HEK293 (cell line): ENCODE measurements at regions not wholly inside any gene's neighbourhood (a gene's known extent, or its start where the extent isn't known, plus 50 kb on each side); places are given as distances from the start of the nearest gene placed in this dataset.

Experiments used
- CTCF ChIA-PET: fragments of 350-600 bp; formaldehyde crosslinking; extraction: SDS; loops from one replicate; lab custom pipeline; 2021; ENCODE audit warnings: antibody characterized with exemption; lab: Yijun Ruan, JAX
- POLR2A ChIA-PET: fragments of 300-600 bp; formaldehyde crosslinking; extraction: SDS; loops from one replicate; lab custom pipeline; 2020; ENCODE audit warnings: antibody characterized with exemption, inconsistent platforms; lab: Yijun Ruan, JAX
- H3K27ac ChIP-seq: fragments of 200-500 bp; sonication (Bioruptor generic); 2 replicates; pipeline ENCODE4 v1.5.1; 2014; ENCODE audit warnings: low read depth, low read length, control low read depth, inconsistent platforms; ENCODE audit errors: extremely low read depth
- H3K36me3 ChIP-seq, 2 experiments: fragments of 200-500 bp in 1 of 2; sonication (Bioruptor generic) in 1 of 2; 1 replicate in 1 of 2; 2 replicates in 1 of 2; pipeline ENCODE4 v1.5.1; 2014 to 2017; ENCODE audit warnings: inconsistent platforms in 2 of 2, low read length in 2 of 2; ENCODE audit not compliant: control insufficient read depth in 2 of 2, insufficient read depth in 1 of 2
- H3K4me1 ChIP-seq: fragments of 200-500 bp; sonication (Bioruptor generic); 2 replicates; pipeline ENCODE4 v1.5.1; 2014; ENCODE audit warnings: mild to moderate bottlenecking, low read length, inconsistent platforms; ENCODE audit not compliant: control insufficient read depth, insufficient read depth
- H3K4me3 ChIP-seq: 2 replicates; pipeline ENCODE4 v1.5.1; 2011; ENCODE audit warnings: low read depth, mild to moderate bottlenecking, control low read depth, low read length, moderate library complexity
- H3K9me3 ChIP-seq: fragments of 200-500 bp; sonication (Bioruptor generic); 2 replicates; pipeline ENCODE4 v1.5.1; 2014; ENCODE audit warnings: low read depth, low read length, inconsistent platforms; ENCODE audit not compliant: control insufficient read depth, insufficient read depth
- GLIS2 ChIP-seq: fragments of 450-650 bp; formaldehyde crosslinking; IDR thresholded peaks from 2 replicates; pipeline ENCODE4 v1.5.1; 2016; ENCODE audit warnings: missing biosample characterization, missing genetic modification characterization
- INSM2 ChIP-seq: fragments of 450-650 bp; formaldehyde crosslinking; IDR thresholded peaks from 2 replicates; pipeline ENCODE4 v1.5.1; 2016; ENCODE audit warnings: missing biosample characterization, missing genetic modification characterization
- KLF9 ChIP-seq: fragments of 450-650 bp; formaldehyde crosslinking; IDR thresholded peaks from 2 replicates; pipeline ENCODE4 v1.5.1; 2016; ENCODE audit warnings: missing biosample characterization, missing genetic modification characterization, low read depth
- OSR2 ChIP-seq: fragments of 450-650 bp; formaldehyde crosslinking; IDR thresholded peaks from 2 replicates; pipeline ENCODE4 v1.5.1; 2016; ENCODE audit warnings: missing biosample characterization, missing genetic modification characterization
- RBAK ChIP-seq: fragments of 450-650 bp; formaldehyde crosslinking; IDR thresholded peaks from 2 replicates; pipeline ENCODE4 v1.5.1; 2016; ENCODE audit warnings: missing biosample characterization, missing genetic modification characterization
- TRIM28 ChIP-seq: IDR thresholded peaks from 2 replicates; pipeline ENCODE4 v1.6.1; 2011; ENCODE audit warnings: low read length, control low read depth, borderline replicate concordance
- ZEB2 ChIP-seq: fragments of 450-650 bp; formaldehyde crosslinking; IDR thresholded peaks from 2 replicates; pipeline ENCODE4 v1.5.1; 2016; ENCODE audit warnings: missing biosample characterization, missing genetic modification characterization
- ZIC2 ChIP-seq: fragments of 450-650 bp; formaldehyde crosslinking; IDR thresholded peaks from 2 replicates; pipeline ENCODE4 v1.5.1; 2016; ENCODE audit warnings: missing biosample characterization, missing genetic modification characterization
- ZNF112 ChIP-seq: fragments of 450-650 bp; formaldehyde crosslinking; IDR thresholded peaks from 2 replicates; pipeline ENCODE4 v1.5.0; 2017; ENCODE audit warnings: missing biosample characterization, missing genetic modification characterization
- ZNF18 ChIP-seq: fragments of 450-650 bp; formaldehyde crosslinking; IDR thresholded peaks from 2 replicates; pipeline ENCODE4 v1.5.1; 2016; ENCODE audit warnings: missing biosample characterization, missing genetic modification characterization
- ZNF19 ChIP-seq: fragments of 450-650 bp; formaldehyde crosslinking; IDR thresholded peaks from 2 replicates; pipeline ENCODE4; 2016; ENCODE audit warnings: missing biosample characterization, missing genetic modification characterization, low read depth
- ZNF416 ChIP-seq: fragments of 450-650 bp; formaldehyde crosslinking; IDR thresholded peaks from 2 replicates; pipeline ENCODE4 v1.5.1; 2016; ENCODE audit warnings: missing biosample characterization, missing genetic modification characterization
- ZNF626 ChIP-seq: fragments of 450-650 bp; sonication (Bioruptor Pico); formaldehyde crosslinking; IDR thresholded peaks from 2 replicates; pipeline ENCODE4 v1.5.1; 2018; ENCODE audit warnings: missing biosample characterization, missing genetic modification characterization, inconsistent platforms
- ZNF639 ChIP-seq: fragments of 450-650 bp; formaldehyde crosslinking; IDR thresholded peaks from 2 replicates; pipeline ENCODE4 v1.5.1; 2016; ENCODE audit warnings: missing biosample characterization, missing genetic modification characterization

- H3K4me3 ChIP-seq: no peak overlapping the region
- H3K9me3 ChIP-seq: no peaks in the 10 kb centered on the region
- no peaks in the 10 kb centered on the region for H3K36me3 ChIP-seq
- CTCF ChIA-PET: no interaction called here
- TF ChIP-seq ZNF639 (tag by site-specific recombination) (no peak), ZNF626 (no peak)
- POLR2A ChIA-PET: no interaction called here
- H3K27ac ChIP-seq: no peak overlapping the region
- H3K4me1 ChIP-seq: no peaks in the 10 kb centered on the region
Measured at GRCh38 chr3:70821602-70822001, 509.2 kb upstream of the MDFIC2 start.

GRCh38 chr3:70820397-70820796 is 508.0 kb upstream of the MDFIC2 start:
- H3K4me3 ChIP-seq: no peak overlapping the region
- no peaks in the 10 kb centered on the region for H3K36me3 ChIP-seq
- no peak for TF ChIP-seq INSM2 (tag by site-specific recombination)
- no peak for TF ChIP-seq TRIM28
- no peak for TF ChIP-seq ZNF416 (tag by site-specific recombination)
- no peak for TF ChIP-seq KLF9 (tag by site-specific recombination)
- TF ChIP-seq GLIS2 (tag by site-specific recombination): no peak
- TF ChIP-seq ZIC2 (tag by site-specific recombination): no peak
- no peak for TF ChIP-seq ZNF19
- no peak for TF ChIP-seq ZNF18 (tag by site-specific recombination)
- TF ChIP-seq ZEB2 (tag by site-specific recombination): no peak
- no peak for TF ChIP-seq OSR2 (tag by site-specific recombination)
- TF ChIP-seq RBAK (tag by site-specific recombination): no peak
- H3K4me1 ChIP-seq: no peaks in the 10 kb centered on the region
- ChIA-PET POLR2A (no interaction called here), CTCF (no interaction called here)
- no peaks in the 10 kb centered on the region for H3K9me3 ChIP-seq
- H3K27ac ChIP-seq: no peak overlapping the region

GRCh38 chr3:70818145-70818544 is 505.7 kb upstream of the MDFIC2 start:
- H3K9me3 ChIP-seq: no peaks in the 10 kb centered on the region
- TF ChIP-seq ZNF18 (tag by site-specific recombination) (no peak), ZNF112 (tag by site-specific recombination) (no peak)
- TF ChIP-seq, all 188 proteins: peak for 0
- H3K36me3 ChIP-seq: no peaks in the 10 kb centered on the region
- H3K4me3 ChIP-seq: no peak overlapping the region
- CTCF ChIA-PET: interaction anchor here (0.6 kb wide), 1 partner anchor 23 kb away, joined by 6 read pairs; no protein-coding TSS in a partner anchor
- POLR2A ChIA-PET: no interaction called here
- no peak overlapping the region for H3K27ac ChIP-seq
- no peaks in the 10 kb centered on the region for H3K4me1 ChIP-seq
